ENCODE measurements at regions not wholly inside any gene's neighbourhood (a gene's known extent, or its start where the extent isn't known, plus 50 kb on each side); places are given as distances from the start of the nearest gene placed in this dataset.

DNA sequence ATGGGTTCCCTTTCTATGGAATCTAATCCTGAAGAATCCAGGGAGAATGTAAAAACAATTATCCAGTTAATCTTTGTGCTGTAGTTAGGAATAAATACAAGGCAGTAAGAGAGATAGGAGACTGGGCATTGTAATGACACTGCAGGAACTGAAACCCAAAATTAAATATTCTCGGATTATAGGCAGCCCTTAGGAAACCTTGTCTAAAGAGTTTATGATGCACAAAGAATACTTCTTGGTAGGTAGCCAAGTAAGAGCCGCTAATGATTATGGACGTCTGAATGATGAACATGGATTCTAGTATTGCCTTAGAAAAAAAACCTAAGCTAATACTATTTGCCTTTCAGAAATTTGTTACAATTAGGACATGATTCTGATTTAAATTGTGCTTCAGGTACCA lies 165.4 kb upstream of the LRIG3 start:
- TF ChIP-seq, protein P1, sequence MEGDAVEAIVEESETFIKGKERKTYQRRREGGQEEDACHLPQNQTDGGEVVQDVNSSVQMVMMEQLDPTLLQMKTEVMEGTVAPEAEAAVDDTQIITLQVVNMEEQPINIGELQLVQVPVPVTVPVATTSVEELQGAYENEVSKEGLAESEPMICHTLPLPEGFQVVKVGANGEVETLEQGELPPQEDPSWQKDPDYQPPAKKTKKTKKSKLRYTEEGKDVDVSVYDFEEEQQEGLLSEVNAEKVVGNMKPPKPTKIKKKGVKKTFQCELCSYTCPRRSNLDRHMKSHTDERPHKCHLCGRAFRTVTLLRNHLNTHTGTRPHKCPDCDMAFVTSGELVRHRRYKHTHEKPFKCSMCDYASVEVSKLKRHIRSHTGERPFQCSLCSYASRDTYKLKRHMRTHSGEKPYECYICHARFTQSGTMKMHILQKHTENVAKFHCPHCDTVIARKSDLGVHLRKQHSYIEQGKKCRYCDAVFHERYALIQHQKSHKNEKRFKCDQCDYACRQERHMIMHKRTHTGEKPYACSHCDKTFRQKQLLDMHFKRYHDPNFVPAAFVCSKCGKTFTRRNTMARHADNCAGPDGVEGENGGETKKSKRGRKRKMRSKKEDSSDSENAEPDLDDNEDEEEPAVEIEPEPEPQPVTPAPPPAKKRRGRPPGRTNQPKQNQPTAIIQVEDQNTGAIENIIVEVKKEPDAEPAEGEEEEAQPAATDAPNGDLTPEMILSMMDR (IDR thresholded peaks at IDR 0.05; ENCODE audit: poor library complexity), result no peak
- TF ChIP-seq EZH2 (IDR thresholded peaks at IDR 0.05; ENCODE audit: borderline replicate concordance), result no peak
- no peak for TF ChIP-seq EZH2phosphoT487 (IDR thresholded peaks at IDR 0.05; ENCODE audit: low read depth, severe bottlenecking, unreplicated experiment)

All from hepatocyte (in vitro differentiated cells).